Neuronal stem cell (in vitro differentiated cells): ENCODE measurements at regions not wholly inside any gene's neighbourhood (a gene's known extent, or its start where the extent isn't known, plus 50 kb on each side); places are given as distances from the start of the nearest gene placed in this dataset.

Experiments
- DNase-seq: peaks from one replicate; pipeline ENCODE4 v3.0.0-alpha.2; 2013; ENCODE audit warnings: low spot score
- H2AFZ ChIP-seq: one replicate; pipeline ENCODE4 v1.6.1; 2013; ENCODE audit warnings: mild to moderate bottlenecking, low read length, inconsistent platforms
- H2AK5ac ChIP-seq: 2 replicates; pipeline ENCODE4 v1.6.1; 2013; ENCODE audit warnings: low read depth, mild to moderate bottlenecking, inconsistent platforms, low read length, moderate library complexity, mixed read lengths
- H2BK120ac ChIP-seq: 2 replicates; pipeline ENCODE4 v1.6.1; 2013; ENCODE audit warnings: low read depth, mild to moderate bottlenecking, inconsistent platforms, low read length, moderate library complexity, mixed read lengths
- H2BK12ac ChIP-seq: one replicate; pipeline ENCODE4 v1.6.1; 2013; ENCODE audit warnings: low read length, inconsistent platforms
- H2BK15ac ChIP-seq: 2 replicates; pipeline ENCODE4 v1.6.1; 2013; ENCODE audit warnings: mild to moderate bottlenecking, low read length, inconsistent platforms, mixed read lengths
- H2BK5ac ChIP-seq: one replicate; pipeline ENCODE4 v1.6.1; 2013; ENCODE audit warnings: inconsistent platforms, mild to moderate bottlenecking, low read length, moderate library complexity
- H3K14ac ChIP-seq: one replicate; pipeline ENCODE4 v1.6.1; 2013; ENCODE audit warnings: low read length, inconsistent platforms
- H3K18ac ChIP-seq: 2 replicates; pipeline ENCODE4 v1.6.1; 2013; ENCODE audit warnings: low read length, inconsistent platforms
- H3K23ac ChIP-seq: 2 replicates; pipeline ENCODE4 v1.6.1; 2013; ENCODE audit warnings: low read depth, mild to moderate bottlenecking, mixed read lengths, low read length, inconsistent platforms; ENCODE audit not compliant: poor library complexity
- H3K27ac ChIP-seq: replicated peaks from 3 replicates; pipeline ENCODE4 v1.5.1; 2013; ENCODE audit warnings: low read length, inconsistent platforms
- H3K27me3 ChIP-seq, 3 experiments: 2 replicates each; pipeline ENCODE4 v1.6.1; 2013; ENCODE audit warnings: low read length in 3 of 3, mild to moderate bottlenecking in 2 of 3, inconsistent platforms in 1 of 3, low read depth in 1 of 3, mixed read lengths in 1 of 3, moderate library complexity in 1 of 3; ENCODE audit not compliant: control insufficient read depth in 3 of 3, insufficient read depth in 3 of 3
- H3K36me3 ChIP-seq, 2 donors: replicated peaks in 1 of 2; 2 replicates each; pipeline ENCODE4 v1.6.1; 2013; ENCODE audit warnings: low read length in 2 of 2; ENCODE audit not compliant: control insufficient read depth in 2 of 2, insufficient read depth in 2 of 2
- H3K4ac ChIP-seq: 2 replicates; pipeline ENCODE4 v1.6.1; 2013; ENCODE audit warnings: inconsistent platforms, mild to moderate bottlenecking, low read length, moderate library complexity
- H3K4me1 ChIP-seq, 2 donors: 1 replicate in 1 of 2; 2 replicates in 1 of 2; pipeline ENCODE4 v1.6.1; 2013; ENCODE audit warnings: low read length in 2 of 2, low read depth in 1 of 2; ENCODE audit not compliant: control insufficient read depth in 2 of 2, insufficient read depth in 1 of 2
- H3K4me2 ChIP-seq: one replicate; pipeline ENCODE4 v1.6.1; 2013; ENCODE audit warnings: mild to moderate bottlenecking, low read length, inconsistent platforms; ENCODE audit not compliant: insufficient read depth, poor library complexity, severe bottlenecking
- H3K4me3 ChIP-seq, 2 donors: 2 replicates each; pipeline ENCODE4 v1.5.1; 2013; ENCODE audit warnings: low read length in 2 of 2, mild to moderate bottlenecking in 2 of 2, inconsistent platforms in 1 of 2, moderate library complexity in 1 of 2
- H3K79me1 ChIP-seq: one replicate; pipeline ENCODE4 v1.6.1; 2013; ENCODE audit warnings: low read depth, mild to moderate bottlenecking, inconsistent platforms, low read length, moderate library complexity
- H3K9ac ChIP-seq: one replicate; pipeline ENCODE4 v1.6.1; 2013; ENCODE audit warnings: mild to moderate bottlenecking, low read depth, low read length, inconsistent platforms; ENCODE audit not compliant: poor library complexity
- H3K9me3 ChIP-seq, 2 donors: replicated peaks in 1 of 2; 2 replicates each; pipeline versions ENCODE3 to v1.6.1; 2013; ENCODE audit warnings: low read length in 2 of 2, mild to moderate bottlenecking in 2 of 2, inconsistent platforms in 1 of 2, low read depth in 1 of 2, mixed read lengths in 1 of 2, moderate library complexity in 1 of 2; ENCODE audit not compliant: control insufficient read depth in 2 of 2, insufficient read depth in 1 of 2
- H4K8ac ChIP-seq: one replicate; pipeline ENCODE4 v1.6.1; 2013; ENCODE audit warnings: low read depth, mild to moderate bottlenecking, inconsistent platforms, low read length, moderate library complexity
- H4K91ac ChIP-seq: one replicate; pipeline ENCODE4 v1.6.1; 2013; ENCODE audit warnings: low read length, low read depth, mild to moderate bottlenecking, inconsistent platforms; ENCODE audit not compliant: poor library complexity
- WGBS, 2 donors: extraction: QIAGEN DNeasy Blood & Tissue Kit; methylation state at CpG; one replicate each; pipeline ENCODE4 v1.1.7; 2013; ENCODE audit warnings: missing lambda C conversion rate in 2 of 2, mixed read lengths in 1 of 2; ENCODE audit not compliant: insufficient read length in 2 of 2, insufficient replicate concordance in 1 of 2; ENCODE audit errors: extremely low coverage in 2 of 2; 5-methylcytosine and 5-hydroxymethylcytosine counted together

DNA sequence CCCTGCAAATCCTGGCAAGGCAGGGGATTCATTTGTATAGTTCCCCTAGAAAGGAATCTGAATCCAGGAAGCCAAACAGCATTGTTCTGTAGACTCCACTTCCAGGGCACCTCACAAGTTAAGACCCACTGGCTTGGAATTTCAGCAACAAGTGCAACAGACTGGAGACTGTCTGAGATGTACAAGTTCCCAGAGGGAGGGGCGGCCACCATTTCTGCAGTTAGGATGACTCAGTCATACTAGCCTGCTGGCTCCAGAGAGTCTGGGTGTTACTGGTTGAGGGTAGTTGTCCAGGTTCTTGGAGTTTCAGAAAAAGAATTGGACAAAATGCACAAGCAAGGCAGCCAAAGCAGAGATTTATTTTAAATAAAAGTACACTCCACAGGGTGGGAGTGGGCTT, 384.2 kb downstream of the DSC3 start:
- Histone ChIP-seq H3K4me1 (no peaks in the 10 kb centered on the region), H3K4me2 (no peak overlapping the region), H3K79me1 (no peaks in the 10 kb centered on the region), H2BK5ac (no peak overlapping the region), H3K4ac (no peak overlapping the region), H3K9ac (no peak overlapping the region), H3K36me3 (no peaks in the 10 kb centered on the region), H3K18ac (no peak overlapping the region), H4K8ac (no peak overlapping the region), H3K27me3 (no peaks in the 10 kb centered on the region), H2AFZ (no peak overlapping the region), H2BK120ac (no peak overlapping the region), H3K14ac (no peak overlapping the region), H3K9me3 (peaks cover 0 to 5% of the 10 kb centered on the region in 2 donors), H2BK12ac (no peak overlapping the region), H3K23ac (no peak overlapping the region), H3K4me3 (no peak overlapping the region), H3K27ac (no peak overlapping the region), H2AK5ac (no peak overlapping the region), H4K91ac (no peak overlapping the region), H2BK15ac (no peak overlapping the region)
- no CpG with 5 or more reads among the region's 1 CpG for WGBS, 2 donors
- DNase-seq = no peak

- Histone ChIP-seq H3K9ac (no peak overlapping the region), H3K36me3 (no peaks in the 10 kb centered on the region), H3K23ac (no peak overlapping the region), H3K14ac (no peak overlapping the region), H3K27ac (no peak overlapping the region), H3K79me1 (no peaks in the 10 kb centered on the region), H3K18ac (no peak overlapping the region), H2BK120ac (no peak overlapping the region), H3K4me1 (no peaks in the 10 kb centered on the region), H3K4me2 (no peak overlapping the region), H3K4me3 (no peak overlapping the region), H2AK5ac (no peak overlapping the region), H4K8ac (no peak overlapping the region), H3K9me3 (no peaks in the 10 kb centered on the region), H2AFZ (no peak overlapping the region), H3K4ac (no peak overlapping the region), H2BK12ac (no peak overlapping the region), H3K27me3 (no peaks in the 10 kb centered on the region), H4K91ac (no peak overlapping the region), H2BK5ac (no peak overlapping the region), H2BK15ac (no peak overlapping the region)
- no CpG with 5 or more reads among the region's 2 CpGs for WGBS, 2 donors
- DNase-seq = no peak
Observed at GRCh38 chr18:30652387-30652786, 390.2 kb downstream of the DSC3 start.

GRCh38 chr18:30650499-30650898, 392.0 kb downstream of the DSC3 start:
- Histone ChIP-seq H2BK120ac (no peak overlapping the region), H3K4me2 (no peak overlapping the region), H3K27ac (no peak overlapping the region), H3K23ac (no peak overlapping the region), H4K8ac (no peak overlapping the region), H3K9me3 (no peaks in the 10 kb centered on the region), H3K4me1 (no peaks in the 10 kb centered on the region), H3K14ac (no peak overlapping the region), H4K91ac (no peak overlapping the region), H3K27me3 (no peaks in the 10 kb centered on the region), H3K79me1 (no peaks in the 10 kb centered on the region), H2BK5ac (no peak overlapping the region), H3K18ac (no peak overlapping the region), H2BK15ac (no peak overlapping the region), H3K4me3 (no peak overlapping the region), H3K9ac (no peak overlapping the region), H2AK5ac (no peak overlapping the region), H3K36me3 (no peaks in the 10 kb centered on the region), H3K4ac (no peak overlapping the region), H2BK12ac (no peak overlapping the region), H2AFZ (no peak overlapping the region)
- no peak for DNase-seq

- Histone ChIP-seq H2BK120ac (no peak overlapping the region), H2BK15ac (no peak overlapping the region), H4K91ac (no peak overlapping the region), H3K4ac (no peak overlapping the region), H3K27me3 (no peaks in the 10 kb centered on the region), H3K9ac (no peak overlapping the region), H3K4me2 (no peak overlapping the region), H3K18ac (no peak overlapping the region), H4K8ac (no peak overlapping the region), H3K9me3 (no peaks in the 10 kb centered on the region), H3K27ac (no peak overlapping the region), H2BK12ac (no peak overlapping the region), H2AFZ (no peak overlapping the region), H3K23ac (no peak overlapping the region), H2BK5ac (no peak overlapping the region), H3K79me1 (no peaks in the 10 kb centered on the region), H3K4me3 (no peak overlapping the region), H2AK5ac (no peak overlapping the region), H3K14ac (no peak overlapping the region), H3K4me1 (no peaks in the 10 kb centered on the region), H3K36me3 (no peaks in the 10 kb centered on the region)
- no peak for DNase-seq
Observed at GRCh38 chr18:30644158-30644557, 398.4 kb downstream of the DSC3 start.
